H9 (cell line): ENCODE measurements at regions not wholly inside any gene's neighbourhood (a gene's known extent, or its start where the extent isn't known, plus 50 kb on each side); places are given as distances from the start of the nearest gene placed in this dataset.

Experiments
- DNase-seq: peaks from one replicate; pipeline ENCODE4 v3.0.0-alpha.2; 2017
- H2AFZ ChIP-seq: one replicate; pipeline ENCODE4 v1.6.1; 2013; ENCODE audit warnings: mild to moderate bottlenecking, low read length, control low read depth, moderate library complexity
- H2AK5ac ChIP-seq: 2 replicates; pipeline ENCODE4 v1.6.1; 2013; ENCODE audit warnings: low read length, control low read depth, mixed read lengths; ENCODE audit not compliant: insufficient read length
- H2BK120ac ChIP-seq: one replicate; pipeline ENCODE4 v1.6.1; 2013; ENCODE audit warnings: low read depth, mild to moderate bottlenecking, low read length, control low read depth, inconsistent platforms; ENCODE audit not compliant: poor library complexity, severe bottlenecking
- H2BK12ac ChIP-seq: 2 replicates; pipeline ENCODE4 v1.6.1; 2013; ENCODE audit warnings: low read length, control low read depth, mixed read lengths, low read depth; ENCODE audit not compliant: insufficient read length
- H2BK15ac ChIP-seq: 2 replicates; pipeline ENCODE4 v1.6.1; 2013; ENCODE audit warnings: low read depth, low read length, control low read depth
- H2BK20ac ChIP-seq: one replicate; pipeline ENCODE4 v1.6.1; 2013; ENCODE audit warnings: low read depth, mild to moderate bottlenecking, low read length, control low read depth, inconsistent platforms; ENCODE audit not compliant: poor library complexity, severe bottlenecking
- H2BK5ac ChIP-seq: 2 replicates; pipeline ENCODE4 v1.6.1; 2013; ENCODE audit warnings: low read length, control low read depth, mixed read lengths; ENCODE audit not compliant: insufficient read length
- H3K14ac ChIP-seq: 2 replicates; pipeline ENCODE4 v1.6.1; 2013; ENCODE audit warnings: low read length, control low read depth; ENCODE audit not compliant: insufficient read depth
- H3K18ac ChIP-seq: 2 replicates; pipeline ENCODE4 v1.6.1; 2013; ENCODE audit warnings: low read depth, mild to moderate bottlenecking, mixed read lengths, low read length, control low read depth; ENCODE audit not compliant: insufficient read length
- H3K23ac ChIP-seq: 2 replicates; pipeline ENCODE4 v1.6.1; 2013; ENCODE audit warnings: low read length, control low read depth, mixed read lengths, low read depth; ENCODE audit not compliant: insufficient read length
- H3K23me2 ChIP-seq: 2 replicates; pipeline ENCODE4 v1.6.1; 2013; ENCODE audit warnings: low read depth, mild to moderate bottlenecking, mixed read lengths, low read length, control low read depth; ENCODE audit not compliant: insufficient read length, poor library complexity, severe bottlenecking
- H3K27ac ChIP-seq: 2 replicates; pipeline ENCODE4 v1.5.1; 2013; ENCODE audit warnings: low read length, control low read depth, mixed read lengths, low read depth; ENCODE audit not compliant: insufficient read length
- H3K27me3 ChIP-seq: 2 replicates; pipeline ENCODE4 v1.6.1; 2013; ENCODE audit warnings: low read length, control low read depth, inconsistent platforms; ENCODE audit not compliant: insufficient read depth
- H3K4ac ChIP-seq: 2 replicates; pipeline ENCODE4 v1.6.1; 2013; ENCODE audit warnings: low read depth, mild to moderate bottlenecking, control low read depth, inconsistent platforms, low read length, moderate library complexity
- H3K4me1 ChIP-seq: 2 replicates; pipeline ENCODE4 v1.6.1; 2013; ENCODE audit warnings: low read length, control low read depth, inconsistent platforms; ENCODE audit not compliant: insufficient read depth
- H3K4me2 ChIP-seq: 2 replicates; pipeline ENCODE4 v1.6.1; 2013; ENCODE audit warnings: low read length, control low read depth, mixed read lengths; ENCODE audit not compliant: insufficient read length, insufficient read depth
- H3K56ac ChIP-seq: 2 replicates; pipeline ENCODE4 v1.6.1; 2013; ENCODE audit warnings: low read depth, mild to moderate bottlenecking, mixed read lengths, low read length, control low read depth; ENCODE audit not compliant: insufficient read length
- H3K79me1 ChIP-seq: 2 replicates; pipeline ENCODE4 v1.6.1; 2013; ENCODE audit warnings: low read depth, mild to moderate bottlenecking, moderate library complexity, low read length, control low read depth, inconsistent platforms; ENCODE audit not compliant: insufficient read depth, poor library complexity, severe bottlenecking
- H3K79me2 ChIP-seq: 2 replicates; pipeline ENCODE4 v1.6.1; 2013; ENCODE audit warnings: low read length, control low read depth, inconsistent platforms; ENCODE audit not compliant: insufficient read depth
- H3K9ac ChIP-seq: 2 replicates; pipeline ENCODE4 v1.6.1; 2013; ENCODE audit warnings: low read length, control low read depth, mixed read lengths; ENCODE audit not compliant: insufficient read length; ENCODE audit errors: extremely low read depth
- H3K9me3 ChIP-seq: one replicate; pipeline ENCODE4 v1.6.1; 2013; ENCODE audit warnings: low read depth, low read length, inconsistent platforms; ENCODE audit not compliant: control insufficient read depth
- H3T11ph ChIP-seq: one replicate; pipeline ENCODE4 v1.6.1; 2013; ENCODE audit warnings: mild to moderate bottlenecking, low read length, control low read depth, inconsistent platforms
- H4K20me1 ChIP-seq: one replicate; pipeline ENCODE4 v1.6.1; 2013; ENCODE audit not compliant: control insufficient read depth, insufficient read length, insufficient read depth
- H4K5ac ChIP-seq: 2 replicates; pipeline ENCODE4 v1.6.1; 2013; ENCODE audit warnings: low read depth, mild to moderate bottlenecking, mixed read lengths, low read length, control low read depth; ENCODE audit not compliant: insufficient read length
- H4K8ac ChIP-seq: replicated peaks from 2 replicates; pipeline ENCODE4 v1.6.1; 2013; ENCODE audit warnings: low read length, control low read depth, mixed read lengths, low read depth; ENCODE audit not compliant: insufficient read length
- H4K91ac ChIP-seq: 2 replicates; pipeline ENCODE4 v1.6.1; 2013; ENCODE audit warnings: low read depth, mild to moderate bottlenecking, moderate library complexity, mixed read lengths, low read length, control low read depth; ENCODE audit not compliant: insufficient read length
- H3K27ac Mint-ChIP-seq, 3 experiments: 2 replicates in 2 of 3; 3 replicates in 1 of 3; pipeline ENCODE4 v1.8.0; 2020 to 2021; ENCODE audit warnings: mixed read lengths in 3 of 3, mild to moderate bottlenecking in 1 of 3, moderate library complexity in 1 of 3
- H3K27me3 Mint-ChIP-seq: 2 replicates; pipeline ENCODE4 v1.8.0; 2021; ENCODE audit warnings: low read depth, mild to moderate bottlenecking, moderate library complexity, mixed read lengths
- H3K36me3 Mint-ChIP-seq, 3 experiments: 2 replicates in 2 of 3; 3 replicates in 1 of 3; pipeline ENCODE4 v1.8.0; 2020 to 2021; ENCODE audit warnings: low read depth in 3 of 3, mixed read lengths in 3 of 3; ENCODE audit not compliant: insufficient read depth in 1 of 3
- H3K4me1 Mint-ChIP-seq, 2 experiments: 2 replicates each; pipeline ENCODE4 v1.8.0; 2020; ENCODE audit warnings: mixed read lengths in 2 of 2
- H3K4me3 Mint-ChIP-seq, 2 experiments: 2 replicates in 1 of 2; 3 replicates in 1 of 2; pipeline ENCODE4 v1.8.0; 2020 to 2021; ENCODE audit warnings: mild to moderate bottlenecking in 2 of 2, mixed read lengths in 2 of 2, moderate library complexity in 1 of 2
- H3K9me3 Mint-ChIP-seq, 2 experiments: 2 replicates in 1 of 2; 3 replicates in 1 of 2; pipeline ENCODE4 v1.8.0; 2020; ENCODE audit warnings: mild to moderate bottlenecking in 2 of 2, mixed read lengths in 2 of 2, moderate library complexity in 1 of 2
- CTCF ChIP-seq: fragments of 200-600 bp; sonication (generic); conservative IDR thresholded peaks from 3 replicates; pipeline ENCODE4 v1.8.0; 2021; ENCODE audit warnings: antibody characterized with exemption, mild to moderate bottlenecking
- WGBS: extraction: QIAGEN DNeasy Blood & Tissue Kit; methylation state at CpG from one replicate; pipeline ENCODE4 v1.1.7; 2013; ENCODE audit warnings: missing lambda C conversion rate, low lambda C conversion rate, mixed read lengths; ENCODE audit not compliant: insufficient read length; ENCODE audit errors: extremely low coverage; 5-methylcytosine and 5-hydroxymethylcytosine counted together

GRCh38 chr1:168879896-168880734 is 151.1 kb upstream of the DPT start:
- Histone ChIP-seq H3K23me2 (no peaks in the 10 kb centered on the region), H3K9me3 (no peaks in the 10 kb centered on the region), H4K91ac (no peak overlapping the region), H3K4ac (no peak overlapping the region), H3K18ac (no peak overlapping the region), H2AFZ (no peak overlapping the region), H3K79me2 (no peaks in the 10 kb centered on the region), H3K9ac (no peak overlapping the region), H3K56ac (no peak overlapping the region), H4K20me1 (no peaks in the 10 kb centered on the region), H3K27me3 (no peaks in the 10 kb centered on the region), H3K4me2 (no peak overlapping the region), H2AK5ac (no peak overlapping the region), H2BK15ac (no peak overlapping the region), H2BK12ac (no peak overlapping the region), H4K5ac (no peak overlapping the region), H2BK120ac (no peak overlapping the region), H2BK5ac (no peak overlapping the region), H3K23ac (no peak overlapping the region), H4K8ac (no peak overlapping the region), H3K27ac (no peak overlapping the region), H3K79me1 (no peaks in the 10 kb centered on the region), H3K14ac (no peak overlapping the region), H2BK20ac (no peak overlapping the region), H3T11ph (no peak overlapping the region), H3K4me1 (no peaks in the 10 kb centered on the region)
- no peak overlapping the region for H3K4me3 Mint-ChIP-seq
- TF ChIP-seq CTCF, result no peak
- peaks cover 3 to 4% of the 10 kb centered on the region in 2 experiments; a peak in 3 of 5 replicates for H3K9me3 Mint-ChIP-seq
- 0 out of 7 replicates have a peak, but pooled peaks cover 0 to 2% (median 0%) of the 10 kb centered on the region in 3 experiments for H3K36me3 Mint-ChIP-seq
- no peak for DNase-seq
- peaks cover 7% of the 10 kb centered on the region in 2 experiments for H3K4me1 Mint-ChIP-seq
- no peak overlapping the region; a peak in 1 of 7 replicates for H3K27ac Mint-ChIP-seq
- no peaks in the 10 kb centered on the region for H3K27me3 Mint-ChIP-seq
- WGBS, result no CpG with 5 or more reads among the region's 10 CpGs
